H1 (cell line): ENCODE measurements at regions not wholly inside any gene's neighbourhood (a gene's known extent, or its start where the extent isn't known, plus 50 kb on each side); places are given as distances from the start of the nearest gene placed in this dataset.

ENCODE experiments used
- CTCF ChIP-seq, 3 experiments: IDR thresholded peaks; 1 replicate in 2 of 3; 2 replicates in 1 of 3; pipeline versions ENCODE4 v1.5.1 to v1.6.1; 2011; ENCODE audit warnings: low read length in 3 of 3, mild to moderate bottlenecking in 3 of 3, inconsistent platforms in 2 of 3, low read depth in 1 of 3, moderate library complexity in 1 of 3; ENCODE audit not compliant: insufficient read depth in 1 of 3; ENCODE audit errors: control extremely low read depth in 1 of 3
- RNF2 ChIP-seq: fragments of 200-900, 300-1000 bp; sonication (generic); IDR thresholded peaks from 2 replicates; pipeline ENCODE4 v1.7.1; 2016; ENCODE audit warnings: borderline replicate concordance, low read depth, mild to moderate bottlenecking, antibody characterized with exemption, low read length; ENCODE audit not compliant: poor library complexity, severe bottlenecking; ENCODE audit errors: missing control alignments
- SIX5 ChIP-seq: IDR thresholded peaks from 2 replicates; pipeline ENCODE4 v1.6.1; 2011; ENCODE audit warnings: mild to moderate bottlenecking, low read depth, low read length

DNA sequence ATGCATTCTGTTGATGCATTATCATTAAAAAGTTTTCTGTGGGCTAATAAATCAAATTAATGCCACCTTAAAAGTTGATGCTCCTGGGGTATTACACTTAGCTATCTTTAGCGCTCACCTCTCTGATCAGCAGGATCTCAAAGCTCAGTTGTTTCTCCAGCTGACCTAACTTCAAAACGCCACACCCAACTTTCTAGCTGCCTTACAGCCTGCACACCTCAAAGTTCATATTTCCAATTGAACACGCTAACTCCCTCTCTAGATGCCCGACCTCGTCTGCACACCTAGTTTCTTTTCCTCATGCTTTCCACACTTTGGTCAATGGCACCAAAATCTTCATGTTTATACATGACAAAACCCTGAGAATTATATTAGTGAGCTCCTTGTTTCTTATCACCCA lies 98.2 kb upstream of the AGTR1 start (continued):
- TF ChIP-seq SIX5 (no peak), CTCF (IDR thresholded peaks at IDR 0.05; ENCODE audit: control extremely low read depth in 1 of 3, insufficient read depth in 1 of 3, low read depth in 1 of 3, low read length in 3 of 3) (no peak), RNF2 (no peak)
